ENCODE measurements at regions not wholly inside any gene's neighbourhood (a gene's known extent, or its start where the extent isn't known, plus 50 kb on each side); places are given as distances from the start of the nearest gene placed in this dataset.

DNA sequence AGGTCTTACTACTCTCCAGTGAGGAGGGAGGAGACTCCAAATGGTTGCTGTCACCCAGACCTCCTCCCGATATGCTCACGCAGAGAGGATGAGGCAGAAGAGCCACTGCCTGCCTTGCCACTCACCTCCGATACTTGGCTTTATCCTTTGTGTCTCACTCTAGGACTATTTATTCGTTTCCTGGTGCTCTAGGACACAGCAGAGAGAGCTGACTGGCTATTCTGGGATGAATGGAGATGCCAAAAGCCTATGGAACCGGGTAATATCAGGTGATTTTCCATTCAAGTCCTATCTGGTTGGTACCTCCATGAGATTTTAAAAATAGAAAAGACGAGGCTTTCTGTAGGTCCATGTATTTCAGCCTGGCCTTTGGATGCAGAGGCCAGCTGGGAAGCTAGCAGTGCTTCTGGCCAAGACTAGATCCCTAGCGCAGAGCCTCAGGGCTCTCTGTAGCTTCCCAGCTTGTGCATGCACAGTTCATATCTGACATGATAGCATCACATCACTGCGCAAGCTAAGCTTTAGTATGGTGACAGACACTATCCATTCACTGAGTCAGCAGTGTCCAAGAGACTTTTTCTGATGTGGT, 239.0 kb upstream of the ANKRD30A start:
- TF ChIP-seq EP300 (IDR thresholded peaks at IDR 0.05): no peak
- TF ChIP-seq, protein P1, sequence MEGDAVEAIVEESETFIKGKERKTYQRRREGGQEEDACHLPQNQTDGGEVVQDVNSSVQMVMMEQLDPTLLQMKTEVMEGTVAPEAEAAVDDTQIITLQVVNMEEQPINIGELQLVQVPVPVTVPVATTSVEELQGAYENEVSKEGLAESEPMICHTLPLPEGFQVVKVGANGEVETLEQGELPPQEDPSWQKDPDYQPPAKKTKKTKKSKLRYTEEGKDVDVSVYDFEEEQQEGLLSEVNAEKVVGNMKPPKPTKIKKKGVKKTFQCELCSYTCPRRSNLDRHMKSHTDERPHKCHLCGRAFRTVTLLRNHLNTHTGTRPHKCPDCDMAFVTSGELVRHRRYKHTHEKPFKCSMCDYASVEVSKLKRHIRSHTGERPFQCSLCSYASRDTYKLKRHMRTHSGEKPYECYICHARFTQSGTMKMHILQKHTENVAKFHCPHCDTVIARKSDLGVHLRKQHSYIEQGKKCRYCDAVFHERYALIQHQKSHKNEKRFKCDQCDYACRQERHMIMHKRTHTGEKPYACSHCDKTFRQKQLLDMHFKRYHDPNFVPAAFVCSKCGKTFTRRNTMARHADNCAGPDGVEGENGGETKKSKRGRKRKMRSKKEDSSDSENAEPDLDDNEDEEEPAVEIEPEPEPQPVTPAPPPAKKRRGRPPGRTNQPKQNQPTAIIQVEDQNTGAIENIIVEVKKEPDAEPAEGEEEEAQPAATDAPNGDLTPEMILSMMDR (IDR thresholded peaks at IDR 0.05): no peak
